Testis (tissue), 2 donors: ENCODE measurements at regions not wholly inside any gene's neighbourhood (a gene's known extent, or its start where the extent isn't known, plus 50 kb on each side); places are given as distances from the start of the nearest gene placed in this dataset.

Source experiments
- DNase-seq: peaks from one replicate; pipeline ENCODE4 v3.0.0-alpha.2; 2019
- H3K27ac ChIP-seq, 2 donors: fragments of 200-600 bp; sonication (generic); one replicate each; pipeline ENCODE4 v1.5.1; 2019
- H3K27me3 ChIP-seq: fragments of 200-600 bp; sonication (generic); one replicate; pipeline ENCODE4 v1.5.1; 2019
- H3K36me3 ChIP-seq: fragments of 200-600 bp; sonication (generic); one replicate; pipeline ENCODE4 v1.5.1; 2017; ENCODE audit warnings: low read depth; ENCODE audit errors: missing control alignments
- H3K4me1 ChIP-seq: fragments of 200-600 bp; sonication (generic); one replicate; pipeline ENCODE4 v1.5.1; 2019
- H3K4me3 ChIP-seq, 2 donors: fragments of 200-600 bp; sonication (generic); one replicate each; pipeline ENCODE4 v1.5.1; 2017 to 2019
- H3K9me3 ChIP-seq: fragments of 200-600 bp; sonication (generic); one replicate; pipeline ENCODE4 v1.5.1; 2017
- CTCF ChIP-seq, 3 experiments: fragments of 450-650 bp in 2 of 3; fragments of 200-600 bp in 1 of 3; sonication (generic) in 1 of 3; IDR thresholded peaks; one replicate each; pipeline ENCODE4 v1.5.1; 2016 to 2019; ENCODE audit warnings: antibody characterized with exemption in 3 of 3, mild to moderate bottlenecking in 2 of 3, moderate library complexity in 1 of 3
- POLR2A ChIP-seq: fragments of 450-650 bp; IDR thresholded peaks from one replicate; pipeline ENCODE4 v1.6.1; 2017; ENCODE audit warnings: antibody characterized with exemption, mild to moderate bottlenecking, moderate library complexity
- WGBS, 2 donors: methylation state at CpG; one replicate each; pipeline ENCODE4 v1.1.5; 2018; 5-methylcytosine and 5-hydroxymethylcytosine counted together
- intact Hi-C: fragments of 100-400 bp; cut with DNase I; formaldehyde crosslinking; loops from one replicate; pipeline ENCODE4 v1.15.1; 2023; ENCODE audit warnings: low total_unique reads

GRCh38 chr3:159739969-159740368 is 248.7 kb upstream of the IL12A start:
- no peaks in the 10 kb centered on the region for H3K27me3 ChIP-seq
- intact Hi-C loops, result no loop called here
- H3K9me3 ChIP-seq, result no peaks in the 10 kb centered on the region
- H3K4me3 ChIP-seq, result no peak overlapping the region
- TF ChIP-seq POLR2A (no peak), CTCF (IDR thresholded peaks at IDR 0.05) (no peak)
- no peaks in the 10 kb centered on the region for H3K36me3 ChIP-seq
- H3K4me1 ChIP-seq, result no peaks in the 10 kb centered on the region
- no peak for DNase-seq
- WGBS, 2 donors, result 82 to 83% methylated on average over 2 of the region's 2 CpGs
- no peak overlapping the region for H3K27ac ChIP-seq

- Histone ChIP-seq H3K27ac (no peak overlapping the region), H3K9me3 (no peaks in the 10 kb centered on the region), H3K36me3 (no peaks in the 10 kb centered on the region), H3K27me3 (no peaks in the 10 kb centered on the region), H3K4me3 (no peak overlapping the region), H3K4me1 (no peaks in the 10 kb centered on the region)
- TF ChIP-seq POLR2A, result no peak
- intact Hi-C loops, result no loop called here
- DNase-seq, result no peak
- 96 to 97% methylated on average over 1 of the region's 1 CpG for whole genome bisulfite sequencing, 2 donors
Measured at GRCh38 chr3:159741281-159741680, 247.4 kb upstream of the IL12A start.

GRCh38 chr3:159748425-159748824 is 240.2 kb upstream of the IL12A start:
- Histone ChIP-seq H3K9me3 (no peaks in the 10 kb centered on the region), H3K27ac (no peak overlapping the region), H3K4me3 (no peak overlapping the region), H3K36me3 (no peaks in the 10 kb centered on the region), H3K4me1 (no peaks in the 10 kb centered on the region), H3K27me3 (no peaks in the 10 kb centered on the region)
- no peak for TF ChIP-seq CTCF (IDR thresholded peaks at IDR 0.05)
- no peak for DNase-seq
- intact Hi-C loops, result no loop called here
- WGBS, 2 donors, result 42 to 48% methylated on average over 1 of the region's 1 CpG

- Histone ChIP-seq H3K4me1 (no peaks in the 10 kb centered on the region), H3K36me3 (no peaks in the 10 kb centered on the region), H3K27me3 (no peaks in the 10 kb centered on the region), H3K9me3 (no peaks in the 10 kb centered on the region), H3K4me3 (no peak overlapping the region), H3K27ac (no peak overlapping the region)
- 78 to 81% methylated on average over 4 of the region's 4 CpGs for WGBS, 2 donors
- no peak for DNase-seq
- intact Hi-C loops, result no loop called here
- TF ChIP-seq CTCF (IDR thresholded peaks at IDR 0.05), result no peak
- TF ChIP-seq POLR2A, result no peak
Measured at GRCh38 chr3:159749406-159749805, 239.2 kb upstream of the IL12A start.

GRCh38 chr3:159751146-159751545 is 237.5 kb upstream of the IL12A start:
- Histone ChIP-seq H3K36me3 (no peaks in the 10 kb centered on the region), H3K4me1 (no peaks in the 10 kb centered on the region), H3K4me3 (no peak overlapping the region), H3K9me3 (no peaks in the 10 kb centered on the region), H3K27ac (no peak overlapping the region), H3K27me3 (no peaks in the 10 kb centered on the region)
- intact Hi-C loops, result no loop called here
- no peak for DNase-seq
- TF ChIP-seq CTCF (IDR thresholded peaks at IDR 0.05), result no peak
- no peak for TF ChIP-seq POLR2A
